ENCODE measurements at regions not wholly inside any gene's neighbourhood (a gene's known extent, or its start where the extent isn't known, plus 50 kb on each side); places are given as distances from the start of the nearest gene placed in this dataset.
"Not testable (repeated sequence)": the region's sequence is repeated elsewhere in the genome, so short reads cannot be mapped to it uniquely, and the experiment has no call there.

- DNase-seq (ENCODE audit: low spot score), result no peak
Observed at GRCh38 chrX:28408017-28408723, 179.1 kb upstream of the IL1RAPL1 start.

GRCh38 chrX:28398342-28398741 lies 188.9 kb upstream of the IL1RAPL1 start:
- no peak for DNase-seq (ENCODE audit: low spot score)

- DNase-seq (ENCODE audit: low spot score), result no peak
Observed at GRCh38 chrX:28391528-28391927, 195.7 kb upstream of the IL1RAPL1 start.

- DNase-seq (ENCODE audit: low spot score), result no peak
Observed at GRCh38 chrX:28379103-28379502, 208.1 kb upstream of the IL1RAPL1 start.

GRCh38 chrX:28367649-28368048 lies 219.6 kb upstream of the IL1RAPL1 start:
- not testable (repeated sequence) for DNase-seq (ENCODE audit: low spot score)

- DNase-seq (ENCODE audit: low spot score), result no peak
Observed at GRCh38 chrX:28351801-28352200, 235.4 kb upstream of the IL1RAPL1 start.

- no peak for DNase-seq (ENCODE audit: low spot score)
Observed at GRCh38 chrX:28349888-28350287, 237.4 kb upstream of the IL1RAPL1 start.

GRCh38 chrX:28347476-28347875 lies 239.8 kb upstream of the IL1RAPL1 start:
- DNase-seq (ENCODE audit: low spot score), result no peak

GRCh38 chrX:28329156-28329555 lies 258.1 kb upstream of the IL1RAPL1 start:
- no peak for DNase-seq (ENCODE audit: low spot score)

- DNase-seq (ENCODE audit: low spot score), result no peak
Observed at GRCh38 chrX:28324321-28324721, 262.9 kb upstream of the IL1RAPL1 start.

GRCh38 chrX:28321286-28321685 lies 266.0 kb upstream of the IL1RAPL1 start:
- DNase-seq (ENCODE audit: low spot score), result no peak

- DNase-seq (ENCODE audit: low spot score), result no peak
Observed at GRCh38 chrX:28312965-28313364, 274.3 kb upstream of the IL1RAPL1 start.

- DNase-seq (ENCODE audit: low spot score), result no peak
Observed at GRCh38 chrX:28312259-28312658, 275.0 kb upstream of the IL1RAPL1 start.

GRCh38 chrX:28311466-28311865 lies 275.8 kb upstream of the IL1RAPL1 start:
- DNase-seq (ENCODE audit: low spot score), result no peak

- DNase-seq (ENCODE audit: low spot score), result no peak
Observed at GRCh38 chrX:28303486-28303885, 283.8 kb upstream of the IL1RAPL1 start.

GRCh38 chrX:28278726-28279125 lies 297.5 kb upstream of the DCAF8L1 start:
- no peak for DNase-seq (ENCODE audit: low spot score)

GRCh38 chrX:28278251-28278650 lies 297.0 kb upstream of the DCAF8L1 start:
- no peak for DNase-seq (ENCODE audit: low spot score)

- DNase-seq (ENCODE audit: low spot score), result no peak
Observed at GRCh38 chrX:28273736-28274135, 292.5 kb upstream of the DCAF8L1 start.

- DNase-seq (ENCODE audit: low spot score), result no peak
Observed at GRCh38 chrX:28246675-28247074, 265.4 kb upstream of the DCAF8L1 start.

- DNase-seq (ENCODE audit: low spot score), result no peak
Observed at GRCh38 chrX:28229217-28229616, 248.0 kb upstream of the DCAF8L1 start.

GRCh38 chrX:28225513-28225912 lies 244.3 kb upstream of the DCAF8L1 start:
- no peak for DNase-seq (ENCODE audit: low spot score)

- DNase-seq (ENCODE audit: low spot score), result no peak
Observed at GRCh38 chrX:28223991-28224390, 242.7 kb upstream of the DCAF8L1 start.

GRCh38 chrX:28223469-28223868 lies 242.2 kb upstream of the DCAF8L1 start:
- no peak for DNase-seq (ENCODE audit: low spot score)

GRCh38 chrX:28205905-28206304 lies 224.7 kb upstream of the DCAF8L1 start:
- DNase-seq (ENCODE audit: low spot score), result no peak
